ENCODE measurements at regions not wholly inside any gene's neighbourhood (a gene's known extent, or its start where the extent isn't known, plus 50 kb on each side); places are given as distances from the start of the nearest gene placed in this dataset.
A peak's percentile ranks its signal among the peaks of the same experiment; 100 is the strongest.
"Not testable (repeated sequence)": the region's sequence is repeated elsewhere in the genome, so short reads cannot be mapped to it uniquely, and the experiment has no call there.

- DNase-seq = no peak
These were observed 128.8 kb downstream of the LMNTD1 start for GRCh38 chr12:25424211-25424731.

GRCh38 chr12:25423355-25424050, 129.6 kb downstream of the LMNTD1 start:
- no peak for DNase-seq

GRCh38 chr12:25422241-25422640, 130.8 kb downstream of the LMNTD1 start:
- DNase-seq = no peak

- no peak for DNase-seq
These were observed 131.4 kb downstream of the LMNTD1 start for GRCh38 chr12:25421651-25422167.

- DNase-seq = no peak
These were observed 133.0 kb downstream of the LMNTD1 start for GRCh38 chr12:25420116-25420515.

- DNase-seq = no peak
These were observed 133.5 kb downstream of the LMNTD1 start for GRCh38 chr12:25419595-25419994.

GRCh38 chr12:25417071-25417470, 136.0 kb downstream of the LMNTD1 start:
- no peak for DNase-seq

- no peak for DNase-seq
These were observed 136.6 kb downstream of the LMNTD1 start for GRCh38 chr12:25416516-25416915.

- DNase-seq = no peak
These were observed 138.1 kb downstream of the LMNTD1 start for GRCh38 chr12:25415004-25415403.

GRCh38 chr12:25412735-25413134, 140.3 kb downstream of the LMNTD1 start:
- no peak for DNase-seq

- no peak for DNase-seq
These were observed 148.1 kb downstream of the LMNTD1 start for GRCh38 chr12:25404955-25405354.

GRCh38 chr12:25401547-25402345, 151.0 kb upstream of the KRAS start:
- no peak for DNase-seq

GRCh38 chr12:25397001-25397400, 146.3 kb upstream of the KRAS start:
- DNase-seq = no peak

GRCh38 chr12:25395227-25395626, 144.5 kb upstream of the KRAS start:
- no peak for DNase-seq

GRCh38 chr12:25394775-25395174, 144.0 kb upstream of the KRAS start:
- DNase-seq = not testable (repeated sequence)

- no peak for DNase-seq
These were observed 143.3 kb upstream of the KRAS start for GRCh38 chr12:25394025-25394424.

GRCh38 chr12:25391346-25391745, 140.6 kb upstream of the KRAS start:
- not testable (repeated sequence) for DNase-seq

GRCh38 chr12:25388183-25388582, 137.5 kb upstream of the KRAS start:
- DNase-seq = peak; percentile 69

GRCh38 chr12:25387732-25388050, 137.0 kb upstream of the KRAS start:
- DNase-seq = no peak

- DNase-seq = peak; percentile 92
These were observed 136.4 kb upstream of the KRAS start for GRCh38 chr12:25386831-25387731.

- no peak for DNase-seq
These were observed 134.1 kb upstream of the KRAS start for GRCh38 chr12:25384893-25385248.

- peak; percentile 32 for DNase-seq
These were observed 133.5 kb upstream of the KRAS start for GRCh38 chr12:25384038-25384892.
